Panc1 (cell line): ENCODE measurements at regions not wholly inside any gene's neighbourhood (a gene's known extent, or its start where the extent isn't known, plus 50 kb on each side); places are given as distances from the start of the nearest gene placed in this dataset.

Experiments used
- ATAC-seq: fragments of 200-7000 bp; cut with Tn5 transposase; 2 replicates; pipeline ENCODE4 v1.9.1; 2020; ENCODE audit warnings: mild to moderate bottlenecking, moderate library complexity
- BruUV-seq: library from RNA; stranded (reverse); fragments of 400-500 nt; replicated peaks from 2 replicates; lab custom pipeline; 2021; lab: Mats Ljungman, UMichigan
- CTCF ChIA-PET: fragments of 300-600 bp; sonication (Branson Sonifier 250); formaldehyde crosslinking; loops from one replicate; lab custom pipeline; 2022; ENCODE audit warnings: antibody characterized with exemption; lab: Charles Lee
- POLR2A ChIA-PET: fragments of 300-600 bp; sonication (Branson Sonifier 250); formaldehyde crosslinking; loops from one replicate; lab custom pipeline; 2022; ENCODE audit warnings: antibody characterized with exemption; lab: Charles Lee
- DNase-seq: peaks from one replicate; pipeline ENCODE4 v3.0.0-alpha.2; 2010; ENCODE audit warnings: low read depth, low spot score
- H3K27ac ChIP-seq: 2 replicates; pipeline ENCODE4 v1.5.1; 2011; ENCODE audit warnings: mild to moderate bottlenecking, low read length, inconsistent platforms
- H3K27me3 ChIP-seq: fragments of 200-500 bp; sonication (Bioruptor generic); 2 replicates; pipeline ENCODE4 v1.6.0; 2014; ENCODE audit warnings: low read length, inconsistent platforms; ENCODE audit not compliant: control insufficient read depth, insufficient read depth
- H3K36me3 ChIP-seq: fragments of 200-500 bp; sonication (Bioruptor generic); 2 replicates; pipeline ENCODE4 v1.5.1; 2014; ENCODE audit warnings: inconsistent platforms, mild to moderate bottlenecking, low read length, moderate library complexity; ENCODE audit not compliant: control insufficient read depth, insufficient read depth
- H3K4me1 ChIP-seq: 2 replicates; pipeline ENCODE4 v1.5.1; 2011; ENCODE audit warnings: inconsistent platforms, mild to moderate bottlenecking, low read length, moderate library complexity; ENCODE audit not compliant: control insufficient read depth, insufficient read depth
- H3K4me3 ChIP-seq, 2 experiments: 2 replicates each; pipeline ENCODE4 v1.5.1; 2011 to 2012; ENCODE audit warnings: low read depth in 2 of 2, low read length in 2 of 2, mild to moderate bottlenecking in 2 of 2, inconsistent platforms in 1 of 2, moderate library complexity in 1 of 2
- H3K9me3 ChIP-seq: fragments of 200-500 bp; sonication (Bioruptor generic); 2 replicates; pipeline ENCODE4 v1.5.1; 2014; ENCODE audit warnings: low read depth, mild to moderate bottlenecking, inconsistent platforms, low read length, moderate library complexity; ENCODE audit not compliant: control insufficient read depth, insufficient read depth
- POLR2AphosphoS5 ChIP-seq: IDR thresholded peaks from 2 replicates; pipeline ENCODE4 v1.6.1; 2012; ENCODE audit warnings: mild to moderate bottlenecking, low read depth, low read length, moderate library complexity
- SIN3A ChIP-seq: IDR thresholded peaks from 2 replicates; pipeline ENCODE4 v1.6.1; 2012; ENCODE audit warnings: low read depth, mild to moderate bottlenecking, low read length, moderate library complexity, borderline replicate concordance; ENCODE audit not compliant: insufficient read depth
- TCF7L2 ChIP-seq: IDR thresholded peaks from 2 replicates; pipeline ENCODE4 v1.6.1; 2011; ENCODE audit warnings: mild to moderate bottlenecking, low read depth, low read length, inconsistent platforms
- in situ Hi-C: cut with HindIII; loops from 2 replicates; pipeline ENCODE4 v1.10.0; 2016; ENCODE audit warnings: low sequenced_read_pairs, low pct_unique_long_range_greater_than_20kb
- intact Hi-C: fragments of 100-400 bp; cut with micrococcal nuclease; formaldehyde crosslinking; loops from one replicate; pipeline ENCODE4 v1.10.0; 2022; ENCODE audit not compliant: unreplicated experiment
- TF ChIP-seq, protein P1 (sequence below): fragments of 450-650 bp; IDR thresholded peaks from 2 replicates; pipeline ENCODE4 v1.5.1; 2017; ENCODE audit warnings: mild to moderate bottlenecking
- TF ChIP-seq, protein P2 (sequence below), 2 experiments: IDR thresholded peaks; 2 replicates each; pipeline ENCODE4 v1.6.1; 2011 to 2012; ENCODE audit warnings: low read depth in 2 of 2, control low read depth in 1 of 2, low read length in 1 of 2, mild to moderate bottlenecking in 1 of 2, moderate library complexity in 1 of 2; ENCODE audit not compliant: insufficient read depth in 1 of 2

DNA sequence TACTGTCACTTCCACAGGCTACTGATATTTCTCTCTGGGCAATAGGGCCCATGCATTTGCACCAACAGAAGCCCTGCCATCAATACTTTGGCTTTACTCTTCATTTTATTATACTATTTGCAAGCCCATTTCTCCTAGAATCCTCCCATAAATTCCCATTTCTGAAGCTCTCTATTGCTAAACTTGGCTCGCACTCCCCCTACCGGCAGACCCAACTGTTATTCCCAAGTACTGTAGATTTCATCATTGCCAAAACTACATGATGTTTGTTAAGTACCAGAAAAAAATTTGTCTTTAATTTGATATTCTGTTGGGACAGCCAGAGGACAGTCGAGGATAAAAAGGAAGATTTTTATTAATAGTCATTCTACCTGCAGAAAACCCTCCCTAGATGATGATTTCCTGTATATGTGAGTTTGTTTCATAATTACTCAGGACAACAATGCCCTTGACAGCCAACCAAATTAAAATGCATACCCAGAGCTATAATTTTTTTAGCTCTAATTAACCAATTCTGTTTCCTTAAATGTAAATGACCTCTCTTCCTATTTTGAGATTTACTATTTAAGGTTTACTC is 298.6 kb downstream of the REEP3 start:
- peak; percentile 42 for DNase-seq
- TF ChIP-seq TCF7L2 = no peak
- no peak for TF ChIP-seq POLR2AphosphoS5
- TF ChIP-seq, protein P1, sequence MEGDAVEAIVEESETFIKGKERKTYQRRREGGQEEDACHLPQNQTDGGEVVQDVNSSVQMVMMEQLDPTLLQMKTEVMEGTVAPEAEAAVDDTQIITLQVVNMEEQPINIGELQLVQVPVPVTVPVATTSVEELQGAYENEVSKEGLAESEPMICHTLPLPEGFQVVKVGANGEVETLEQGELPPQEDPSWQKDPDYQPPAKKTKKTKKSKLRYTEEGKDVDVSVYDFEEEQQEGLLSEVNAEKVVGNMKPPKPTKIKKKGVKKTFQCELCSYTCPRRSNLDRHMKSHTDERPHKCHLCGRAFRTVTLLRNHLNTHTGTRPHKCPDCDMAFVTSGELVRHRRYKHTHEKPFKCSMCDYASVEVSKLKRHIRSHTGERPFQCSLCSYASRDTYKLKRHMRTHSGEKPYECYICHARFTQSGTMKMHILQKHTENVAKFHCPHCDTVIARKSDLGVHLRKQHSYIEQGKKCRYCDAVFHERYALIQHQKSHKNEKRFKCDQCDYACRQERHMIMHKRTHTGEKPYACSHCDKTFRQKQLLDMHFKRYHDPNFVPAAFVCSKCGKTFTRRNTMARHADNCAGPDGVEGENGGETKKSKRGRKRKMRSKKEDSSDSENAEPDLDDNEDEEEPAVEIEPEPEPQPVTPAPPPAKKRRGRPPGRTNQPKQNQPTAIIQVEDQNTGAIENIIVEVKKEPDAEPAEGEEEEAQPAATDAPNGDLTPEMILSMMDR = peak; percentile 91
- BruUV-seq = no TSS peak
- Histone ChIP-seq H3K4me1 (no peaks in the 10 kb centered on the region), H3K4me3 (no peak overlapping the region), H3K9me3 (peaks cover 4% of the 10 kb centered on the region; the same call in 1 of the 2 replicates), H3K27ac (no peak overlapping the region), H3K27me3 (no peaks in the 10 kb centered on the region; the same call in 1 of the 2 replicates), H3K36me3 (no peaks in the 10 kb centered on the region)
- peak; percentile 88 for ATAC-seq
- POLR2A ChIA-PET = no interaction called here
- in situ Hi-C loops = no loop called here
- intact Hi-C loops = no loop called here
- CTCF ChIA-PET = interaction anchor here (1.0 to 1.2 kb wide), 2 partner anchors 47 to 49 kb away, joined by 3 read pairs; no protein-coding TSS in a partner anchor

DNA sequence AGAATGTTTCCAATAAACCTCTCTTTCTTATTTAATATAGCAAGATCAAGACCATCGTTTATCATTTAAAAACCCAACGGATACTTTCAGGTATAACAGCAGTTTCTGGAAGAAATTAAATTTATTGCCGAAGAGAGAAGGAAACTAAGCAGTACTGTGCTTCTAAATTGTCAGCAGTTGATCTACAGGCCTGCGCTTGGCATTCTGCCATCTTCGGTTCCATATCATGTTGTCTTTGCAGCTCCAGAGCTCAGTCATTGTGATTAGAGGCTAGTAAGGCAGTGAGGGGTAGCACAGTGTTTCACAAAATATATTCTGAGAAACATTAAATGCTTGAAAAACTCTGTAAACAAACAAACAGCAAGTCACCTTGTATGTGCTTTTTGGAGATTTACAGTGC is 301.3 kb downstream of the REEP3 start:
- in situ Hi-C loops = no loop called here
- DNase-seq = no peak
- Histone ChIP-seq H3K9me3 (peaks cover 4% of the 10 kb centered on the region; the same call in 1 of the 2 replicates), H3K27ac (no peak overlapping the region), H3K4me3 (no peak overlapping the region), H3K27me3 (peaks cover 4% of the 10 kb centered on the region; the same call in 1 of the 2 replicates), H3K4me1 (no peaks in the 10 kb centered on the region), H3K36me3 (no peaks in the 10 kb centered on the region)
- no TSS peak for BruUV-seq
- intact Hi-C loops = no loop called here
- TF ChIP-seq, protein P1 = no peak
- TF ChIP-seq, protein P2, sequence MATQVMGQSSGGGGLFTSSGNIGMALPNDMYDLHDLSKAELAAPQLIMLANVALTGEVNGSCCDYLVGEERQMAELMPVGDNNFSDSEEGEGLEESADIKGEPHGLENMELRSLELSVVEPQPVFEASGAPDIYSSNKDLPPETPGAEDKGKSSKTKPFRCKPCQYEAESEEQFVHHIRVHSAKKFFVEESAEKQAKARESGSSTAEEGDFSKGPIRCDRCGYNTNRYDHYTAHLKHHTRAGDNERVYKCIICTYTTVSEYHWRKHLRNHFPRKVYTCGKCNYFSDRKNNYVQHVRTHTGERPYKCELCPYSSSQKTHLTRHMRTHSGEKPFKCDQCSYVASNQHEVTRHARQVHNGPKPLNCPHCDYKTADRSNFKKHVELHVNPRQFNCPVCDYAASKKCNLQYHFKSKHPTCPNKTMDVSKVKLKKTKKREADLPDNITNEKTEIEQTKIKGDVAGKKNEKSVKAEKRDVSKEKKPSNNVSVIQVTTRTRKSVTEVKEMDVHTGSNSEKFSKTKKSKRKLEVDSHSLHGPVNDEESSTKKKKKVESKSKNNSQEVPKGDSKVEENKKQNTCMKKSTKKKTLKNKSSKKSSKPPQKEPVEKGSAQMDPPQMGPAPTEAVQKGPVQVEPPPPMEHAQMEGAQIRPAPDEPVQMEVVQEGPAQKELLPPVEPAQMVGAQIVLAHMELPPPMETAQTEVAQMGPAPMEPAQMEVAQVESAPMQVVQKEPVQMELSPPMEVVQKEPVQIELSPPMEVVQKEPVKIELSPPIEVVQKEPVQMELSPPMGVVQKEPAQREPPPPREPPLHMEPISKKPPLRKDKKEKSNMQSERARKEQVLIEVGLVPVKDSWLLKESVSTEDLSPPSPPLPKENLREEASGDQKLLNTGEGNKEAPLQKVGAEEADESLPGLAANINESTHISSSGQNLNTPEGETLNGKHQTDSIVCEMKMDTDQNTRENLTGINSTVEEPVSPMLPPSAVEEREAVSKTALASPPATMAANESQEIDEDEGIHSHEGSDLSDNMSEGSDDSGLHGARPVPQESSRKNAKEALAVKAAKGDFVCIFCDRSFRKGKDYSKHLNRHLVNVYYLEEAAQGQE (IDR thresholded peaks at IDR 0.05; ENCODE audit: insufficient read depth in 1 of 2, low read depth in 2 of 2, low read length in 1 of 2) = no peak
- no peak for TF ChIP-seq POLR2AphosphoS5
- no peak for TF ChIP-seq TCF7L2
- TF ChIP-seq SIN3A = no peak
- CTCF ChIA-PET = interaction anchor here (0.7 kb wide), 1 partner anchor 738 kb away, joined by 3 read pairs; no protein-coding TSS in a partner anchor
- ATAC-seq = no peak
- POLR2A ChIA-PET = no interaction called here
